ENCODE measurements at regions not wholly inside any gene's neighbourhood (a gene's known extent, or its start where the extent isn't known, plus 50 kb on each side); places are given as distances from the start of the nearest gene placed in this dataset.
"Not testable (repeated sequence)": the region's sequence is repeated elsewhere in the genome, so short reads cannot be mapped to it uniquely, and the experiment has no call there.

DNA sequence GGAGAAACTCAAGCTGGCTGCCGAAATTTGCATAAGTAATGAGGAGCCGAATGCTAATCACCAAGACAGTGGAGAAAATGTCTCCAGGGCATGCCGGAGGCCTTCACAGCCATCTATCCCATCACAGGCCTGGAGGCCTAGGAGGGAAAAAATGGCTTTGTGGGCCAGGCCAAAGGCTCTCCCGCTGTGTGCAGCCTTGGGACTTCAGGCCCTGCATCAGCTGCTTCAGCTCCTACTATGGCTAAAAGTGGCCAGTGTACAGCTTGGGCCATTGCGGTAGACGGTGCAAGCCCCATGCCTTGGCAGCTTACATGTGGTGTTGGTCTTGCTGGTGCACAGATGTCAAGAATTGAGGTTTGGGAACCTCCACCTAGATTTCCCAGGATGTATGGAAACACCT lies 162.6 kb upstream of the FAM47A start:
- Histone ChIP-seq H3K27me3 (replicated peaks; ENCODE audit: control insufficient read depth, insufficient read depth, low read length) (no peaks in the 10 kb centered on the region), H3K36me3 (ENCODE audit: control insufficient read depth, insufficient read depth, low read length) (no peaks in the 10 kb centered on the region), H3K4me3 (replicated peaks; ENCODE audit: low read depth, low read length) (no peak overlapping the region)
- TF ChIP-seq, protein P1, sequence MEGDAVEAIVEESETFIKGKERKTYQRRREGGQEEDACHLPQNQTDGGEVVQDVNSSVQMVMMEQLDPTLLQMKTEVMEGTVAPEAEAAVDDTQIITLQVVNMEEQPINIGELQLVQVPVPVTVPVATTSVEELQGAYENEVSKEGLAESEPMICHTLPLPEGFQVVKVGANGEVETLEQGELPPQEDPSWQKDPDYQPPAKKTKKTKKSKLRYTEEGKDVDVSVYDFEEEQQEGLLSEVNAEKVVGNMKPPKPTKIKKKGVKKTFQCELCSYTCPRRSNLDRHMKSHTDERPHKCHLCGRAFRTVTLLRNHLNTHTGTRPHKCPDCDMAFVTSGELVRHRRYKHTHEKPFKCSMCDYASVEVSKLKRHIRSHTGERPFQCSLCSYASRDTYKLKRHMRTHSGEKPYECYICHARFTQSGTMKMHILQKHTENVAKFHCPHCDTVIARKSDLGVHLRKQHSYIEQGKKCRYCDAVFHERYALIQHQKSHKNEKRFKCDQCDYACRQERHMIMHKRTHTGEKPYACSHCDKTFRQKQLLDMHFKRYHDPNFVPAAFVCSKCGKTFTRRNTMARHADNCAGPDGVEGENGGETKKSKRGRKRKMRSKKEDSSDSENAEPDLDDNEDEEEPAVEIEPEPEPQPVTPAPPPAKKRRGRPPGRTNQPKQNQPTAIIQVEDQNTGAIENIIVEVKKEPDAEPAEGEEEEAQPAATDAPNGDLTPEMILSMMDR (IDR thresholded peaks at IDR 0.05; ENCODE audit: insufficient read depth, low read length, poor library complexity, severe bottlenecking), result no peak
- no peak for DNase-seq (ENCODE audit: extremely low read depth, insufficient read length)

DNA sequence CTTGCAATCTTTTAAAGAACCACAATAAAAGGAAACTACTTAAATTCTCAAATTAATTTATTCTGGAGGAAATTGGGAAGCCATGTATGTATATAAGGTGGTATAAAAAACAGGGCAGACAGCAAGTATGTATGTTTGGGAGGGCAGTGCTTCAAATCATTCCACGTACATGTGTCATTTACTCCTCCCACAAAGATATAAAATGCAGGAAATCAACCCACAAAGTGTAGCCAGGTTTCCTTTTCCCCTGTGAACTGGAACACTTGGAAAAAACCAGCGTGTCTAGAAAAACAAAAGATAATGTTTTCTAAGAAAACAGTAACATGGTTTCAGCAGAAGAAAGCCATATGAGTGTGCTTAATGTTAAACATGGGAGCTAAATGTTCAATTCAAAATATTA lies 156.7 kb upstream of the FAM47A start:
- DNase-seq (ENCODE audit: extremely low read depth, insufficient read length), result no peak
- Histone ChIP-seq H3K27me3 (replicated peaks; ENCODE audit: control insufficient read depth, insufficient read depth, low read length) (no peaks in the 10 kb centered on the region), H3K4me3 (replicated peaks; ENCODE audit: low read depth, low read length) (no peak overlapping the region), H3K36me3 (ENCODE audit: control insufficient read depth, insufficient read depth, low read length) (no peaks in the 10 kb centered on the region)
- TF ChIP-seq, protein P1 (IDR thresholded peaks at IDR 0.05; ENCODE audit: insufficient read depth, low read length, poor library complexity, severe bottlenecking), result no peak

DNA sequence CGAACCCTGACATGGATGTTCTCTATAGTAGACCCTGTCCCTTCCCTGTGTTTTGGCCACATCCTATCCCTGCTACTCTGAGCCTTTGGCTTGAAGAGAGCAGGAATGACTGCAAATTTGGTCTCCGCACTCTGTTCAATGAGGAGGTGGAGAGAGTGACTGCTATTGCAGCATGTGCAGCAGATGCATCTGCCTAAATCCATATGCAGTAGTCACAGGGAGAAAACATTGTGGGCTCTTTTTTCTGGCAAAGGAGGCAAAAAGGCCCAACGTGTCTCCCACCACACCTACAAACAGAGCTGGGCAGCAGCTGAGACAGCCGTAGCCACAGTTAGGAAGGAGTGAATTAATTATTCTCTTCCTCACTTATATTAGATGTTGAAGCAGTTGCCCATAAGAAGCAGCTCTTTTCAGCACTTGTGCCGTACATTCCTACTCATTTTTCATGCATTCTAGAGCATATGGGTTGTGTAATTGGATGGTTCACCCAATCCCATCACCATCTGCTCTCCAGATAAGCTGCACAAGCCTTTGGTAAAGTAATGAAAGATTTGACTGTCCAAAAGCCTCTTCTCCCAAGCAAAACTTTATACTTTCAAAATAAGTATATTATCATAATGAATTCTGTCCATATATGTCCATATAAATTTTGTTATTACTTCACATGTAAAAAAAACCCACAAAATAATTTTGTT lies 147.9 kb upstream of the FAM47A start:
- no peak overlapping the region for H3K4me3 ChIP-seq (replicated peaks; ENCODE audit: low read depth, low read length)
- DNase-seq (ENCODE audit: extremely low read depth, insufficient read length), result no peak
- TF ChIP-seq, protein P1 (IDR thresholded peaks at IDR 0.05; ENCODE audit: insufficient read depth, low read length, poor library complexity, severe bottlenecking), result no peak
- no peaks in the 10 kb centered on the region for H3K27me3 ChIP-seq (replicated peaks; ENCODE audit: control insufficient read depth, insufficient read depth, low read length)
- H3K36me3 ChIP-seq (ENCODE audit: control insufficient read depth, insufficient read depth, low read length), result no peaks in the 10 kb centered on the region

GRCh38 chrX:34275699-34276098 lies 143.6 kb upstream of the FAM47A start:
- Histone ChIP-seq H3K36me3 (ENCODE audit: control insufficient read depth, insufficient read depth, low read length) (no peaks in the 10 kb centered on the region), H3K27me3 (replicated peaks; ENCODE audit: control insufficient read depth, insufficient read depth, low read length) (no peaks in the 10 kb centered on the region), H3K4me3 (replicated peaks; ENCODE audit: low read depth, low read length) (no peak overlapping the region)
- no peak for DNase-seq (ENCODE audit: extremely low read depth, insufficient read length)
- TF ChIP-seq, protein P1 (IDR thresholded peaks at IDR 0.05; ENCODE audit: insufficient read depth, low read length, poor library complexity, severe bottlenecking), result no peak

DNA sequence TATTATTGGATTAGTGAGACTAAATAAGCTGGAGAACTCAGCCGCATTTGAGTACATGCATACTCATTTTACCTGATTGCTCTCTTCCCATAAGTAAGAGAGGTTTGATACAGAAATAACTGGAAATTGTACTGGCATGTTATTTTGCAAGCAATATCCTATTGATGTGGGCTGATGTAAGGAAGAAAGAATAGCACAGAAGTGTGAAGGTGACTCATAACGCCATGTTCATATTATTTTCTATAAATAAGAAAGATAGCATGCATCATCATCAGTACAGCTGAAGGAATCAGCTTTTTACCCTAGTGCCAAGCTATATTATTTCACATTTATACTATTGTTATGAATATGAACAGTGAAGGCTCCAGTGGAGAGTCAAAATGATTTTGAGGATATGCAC lies 138.3 kb upstream of the FAM47A start:
- Histone ChIP-seq H3K27me3 (replicated peaks; ENCODE audit: control insufficient read depth, insufficient read depth, low read length) (no peaks in the 10 kb centered on the region), H3K4me3 (replicated peaks; ENCODE audit: low read depth, low read length) (no peak overlapping the region), H3K36me3 (ENCODE audit: control insufficient read depth, insufficient read depth, low read length) (no peaks in the 10 kb centered on the region)
- TF ChIP-seq, protein P1 (IDR thresholded peaks at IDR 0.05; ENCODE audit: insufficient read depth, low read length, poor library complexity, severe bottlenecking), result no peak
- no peak for DNase-seq (ENCODE audit: extremely low read depth, insufficient read length)

GRCh38 chrX:34238896-34239295 lies 106.8 kb upstream of the FAM47A start:
- Histone ChIP-seq H3K4me3 (replicated peaks; ENCODE audit: low read depth, low read length) (no peak overlapping the region), H3K27me3 (replicated peaks; ENCODE audit: control insufficient read depth, insufficient read depth, low read length) (no peaks in the 10 kb centered on the region), H3K36me3 (ENCODE audit: control insufficient read depth, insufficient read depth, low read length) (no peaks in the 10 kb centered on the region)
- TF ChIP-seq, protein P1 (IDR thresholded peaks at IDR 0.05; ENCODE audit: insufficient read depth, low read length, poor library complexity, severe bottlenecking), result no peak
- DNase-seq (ENCODE audit: extremely low read depth, insufficient read length), result no peak

GRCh38 chrX:34230156-34230555 lies 98.0 kb upstream of the FAM47A start:
- not testable (repeated sequence) for H3K27me3 ChIP-seq (replicated peaks; ENCODE audit: control insufficient read depth, insufficient read depth, low read length); H3K36me3 ChIP-seq (ENCODE audit: control insufficient read depth, insufficient read depth, low read length); H3K4me3 ChIP-seq (replicated peaks; ENCODE audit: low read depth, low read length); DNase-seq (ENCODE audit: extremely low read depth, insufficient read length)

Measured in GM06990 (cell line).